Germinal center (tissue), 1 donor: ENCODE measurements at regions not wholly inside any gene's neighbourhood (a gene's known extent, or its start where the extent isn't known, plus 50 kb on each side); places are given as distances from the start of the nearest gene placed in this dataset.

Experiments used
- DNase-seq: peaks from one replicate; pipeline ENCODE4 v3.0.0; 2012; ENCODE audit warnings: mixed read lengths, low spot score

DNA sequence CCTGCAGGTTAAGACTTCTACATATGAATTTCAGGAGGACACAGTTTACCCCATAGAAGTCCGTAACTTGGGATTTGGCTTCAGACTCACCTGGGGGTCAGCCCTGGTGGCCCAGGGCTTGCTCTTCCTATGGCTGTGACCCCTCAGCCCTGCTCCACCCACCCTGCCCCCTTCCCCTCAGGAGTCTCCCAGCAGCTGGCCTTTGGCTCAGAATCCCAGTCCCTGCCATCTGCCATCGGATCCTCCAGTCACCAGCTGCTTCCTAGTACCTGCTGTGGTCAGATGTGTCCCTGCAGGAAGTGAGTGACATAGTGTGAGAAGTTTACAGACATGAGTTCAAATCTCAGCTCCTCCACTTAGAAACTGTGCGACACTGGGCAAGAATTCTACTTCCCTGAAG lies 332.6 kb downstream of the NPHP4 start:
- DNase-seq = no peak

DNA sequence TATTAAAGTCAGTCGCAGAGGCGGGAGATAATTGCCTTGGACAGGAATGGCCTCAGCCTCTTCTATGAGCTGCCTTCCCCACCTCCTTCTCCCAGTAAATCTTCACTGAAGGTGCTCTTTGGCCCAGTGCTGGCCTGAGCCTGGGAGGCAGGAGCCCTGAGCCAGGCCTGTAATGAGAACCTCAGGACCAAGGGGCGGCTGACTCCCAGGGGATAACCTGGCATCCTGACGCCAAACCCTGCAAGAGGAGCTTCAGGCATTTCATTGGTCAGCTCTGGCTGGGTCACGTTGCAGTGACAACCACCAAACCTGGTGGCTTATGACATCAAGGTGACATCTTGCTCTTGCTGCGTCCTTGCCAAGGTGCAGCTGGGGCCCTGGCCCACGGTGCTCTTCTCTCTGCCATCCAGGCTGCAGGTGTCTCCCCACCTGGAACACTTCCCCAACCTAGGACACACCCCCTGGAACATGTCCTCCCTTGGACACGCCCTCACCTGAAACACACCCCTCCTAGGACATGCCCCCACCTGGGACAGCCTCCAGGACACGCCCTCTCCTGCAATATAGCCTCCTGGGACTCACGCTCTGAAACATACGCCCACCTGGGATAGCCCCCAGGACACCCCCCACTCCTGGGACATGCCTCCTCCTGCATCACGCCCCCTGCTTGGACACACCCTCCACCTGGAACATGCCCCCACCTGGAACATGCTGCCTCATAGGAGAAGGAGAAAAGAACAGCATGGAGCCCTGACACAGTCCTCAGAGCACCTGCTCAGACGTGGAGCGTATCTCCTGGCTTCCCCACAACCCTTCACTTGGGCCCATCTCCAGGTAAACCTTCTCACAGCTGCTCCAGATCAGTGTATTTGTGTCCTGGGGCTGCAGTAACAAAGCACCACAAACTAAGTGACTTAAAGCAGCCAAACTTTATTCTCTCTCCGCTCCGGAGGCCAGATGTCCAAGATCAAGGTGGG lies 333.6 kb downstream of the NPHP4 start:
- no peak for DNase-seq

DNA sequence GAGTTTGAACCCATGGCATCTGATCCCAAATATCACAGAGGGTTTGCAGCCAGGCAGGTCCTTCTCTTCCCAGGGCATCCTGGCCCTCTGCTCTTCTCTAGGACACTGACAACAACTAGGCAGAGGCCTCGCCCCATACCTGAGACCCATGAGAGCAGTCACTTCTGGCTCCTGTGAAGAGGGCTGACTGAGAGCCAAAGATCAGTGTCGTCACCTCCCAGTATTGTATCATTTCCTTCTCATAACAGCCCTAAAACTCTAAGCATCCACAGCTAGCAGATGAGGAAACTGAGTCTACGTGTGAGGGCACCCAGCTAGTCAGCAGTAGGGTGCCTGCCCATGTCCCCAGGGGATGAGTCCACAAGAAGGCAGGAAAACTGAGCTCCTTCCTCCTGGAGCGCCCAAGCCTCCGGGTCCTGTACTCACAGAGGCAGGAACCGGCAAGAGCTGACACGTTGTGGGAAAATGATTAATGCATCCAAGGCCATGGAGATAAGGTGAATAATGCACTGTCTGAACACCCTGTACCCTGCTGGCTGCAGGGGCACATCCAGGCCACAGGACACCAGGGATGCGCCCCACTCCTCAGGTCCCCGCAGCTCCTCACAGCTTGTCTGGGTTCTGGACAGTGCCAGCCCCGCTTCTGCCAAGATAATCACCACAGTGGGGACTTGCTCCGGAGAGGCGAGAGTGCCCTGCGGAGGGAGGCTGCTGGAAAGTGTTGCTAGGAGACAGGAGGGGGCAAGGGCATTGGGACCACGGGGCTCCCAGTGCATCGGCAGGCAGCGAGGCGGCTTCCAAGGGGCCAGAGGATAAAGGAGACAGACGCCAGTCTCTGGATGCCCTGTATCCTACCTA lies 340.0 kb downstream of the NPHP4 start:
- DNase-seq = no peak

DNA sequence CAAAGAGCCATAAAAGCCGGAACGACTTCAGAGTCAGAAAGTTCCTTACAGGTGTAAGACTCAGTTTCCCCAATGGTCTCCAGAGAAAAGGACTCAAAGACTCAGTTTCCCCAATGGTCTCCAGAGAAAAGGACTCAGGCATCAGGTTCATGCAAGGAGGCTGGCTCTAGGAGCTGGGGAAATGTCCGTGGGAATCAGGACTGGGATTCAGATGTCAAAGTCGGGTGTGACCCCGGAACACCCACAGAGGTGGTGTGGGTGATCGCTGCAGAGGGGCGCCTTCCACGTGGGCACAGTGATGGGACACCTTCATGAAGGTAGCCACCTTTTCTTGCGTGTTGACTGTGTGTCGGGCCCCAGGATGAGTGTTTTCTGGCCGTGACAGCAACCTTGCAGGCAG lies 340.8 kb downstream of the NPHP4 start:
- DNase-seq = no peak

DNA sequence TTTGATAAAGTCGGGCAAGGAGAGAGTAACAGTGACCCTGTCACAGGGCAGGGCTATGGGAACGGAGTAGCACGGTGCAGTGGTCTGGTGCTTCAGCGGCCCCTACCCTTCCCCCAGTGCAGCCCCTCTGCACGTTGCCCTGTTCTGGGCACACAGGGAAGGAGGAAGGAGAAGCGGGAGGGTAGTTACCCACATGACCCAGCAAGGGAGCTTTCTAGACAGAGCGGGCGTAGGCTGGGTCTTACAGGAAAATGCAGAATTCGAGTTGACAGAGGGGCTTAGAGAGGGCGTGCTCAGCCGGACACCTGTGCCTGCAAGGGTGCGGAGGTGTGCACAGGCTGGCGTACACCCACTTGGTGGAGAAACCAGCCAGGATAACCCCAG lies 341.2 kb downstream of the NPHP4 start:
- DNase-seq = no peak

DNA sequence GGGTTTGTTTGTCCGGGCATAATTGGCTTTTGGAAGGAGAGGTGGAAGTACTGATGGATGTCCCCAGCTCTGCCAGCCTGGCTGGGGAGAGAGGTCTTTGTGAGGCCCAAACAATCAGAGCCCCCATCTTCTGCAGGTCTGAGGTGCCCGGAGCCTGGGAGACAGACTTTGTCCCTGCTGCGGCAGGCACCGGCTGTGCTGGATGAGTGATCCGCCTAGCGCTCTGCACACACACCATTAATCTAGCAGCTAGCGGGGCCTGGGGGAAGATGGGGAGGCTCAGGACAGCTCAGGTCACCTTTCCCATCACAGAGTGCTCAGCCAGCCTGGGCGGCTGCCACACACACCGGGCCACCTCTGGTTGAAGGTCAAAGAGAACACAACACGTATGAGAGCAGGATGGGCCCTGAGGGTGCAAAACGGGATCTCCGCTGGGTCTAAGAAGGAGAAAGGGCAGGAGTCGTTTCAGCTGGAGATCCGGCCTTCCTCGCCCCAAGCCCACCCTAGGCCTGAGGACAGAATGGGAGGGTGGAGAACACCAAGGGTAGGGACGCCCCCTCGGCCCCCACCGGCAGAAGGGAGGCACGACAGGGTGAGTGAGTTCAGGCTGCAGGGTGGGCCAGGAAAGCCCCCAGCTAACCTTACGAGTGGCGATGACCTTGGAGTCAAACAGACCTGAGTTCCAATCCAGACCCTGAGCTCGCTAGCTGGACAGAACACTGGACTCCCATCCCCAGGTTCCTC lies 341.8 kb downstream of the NPHP4 start:
- DNase-seq = no peak

DNA sequence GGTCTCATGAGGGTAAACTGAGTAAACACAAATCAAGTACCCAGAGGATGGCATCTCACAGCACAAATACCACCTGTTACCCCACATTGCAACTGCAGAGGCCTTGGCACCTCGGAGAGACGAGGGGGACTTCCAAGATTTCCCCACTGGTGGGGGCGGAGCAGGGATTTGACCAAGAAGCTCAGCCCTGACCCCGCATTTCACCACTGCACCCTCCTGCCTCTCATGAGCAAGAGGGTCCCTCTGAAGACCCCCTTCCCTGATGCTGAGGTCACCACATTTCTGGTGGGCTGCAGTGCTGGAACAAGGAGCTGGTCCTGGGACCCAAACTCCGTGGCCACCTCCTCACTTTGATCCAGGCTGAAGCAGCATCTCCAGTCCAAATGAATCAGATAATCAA lies 342.4 kb downstream of the NPHP4 start:
- DNase-seq = no peak

DNA sequence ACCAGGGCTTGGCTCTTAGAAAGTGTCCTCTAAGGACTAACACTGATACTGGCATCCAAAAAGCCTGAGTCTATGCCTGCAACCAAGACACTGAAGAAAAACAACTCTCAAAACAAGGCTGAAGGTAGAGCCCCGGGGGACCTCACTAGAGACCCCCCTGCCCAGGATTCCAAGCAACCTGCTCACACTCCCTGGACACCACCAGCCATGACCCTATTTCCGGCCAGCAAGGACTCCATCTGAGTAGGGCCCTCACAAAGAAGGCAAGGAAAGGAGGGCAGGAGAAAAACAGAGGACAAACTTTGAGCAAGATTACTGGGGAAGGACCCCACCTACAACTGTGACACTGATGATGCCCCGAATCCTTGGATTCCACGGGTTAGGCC lies 343.1 kb downstream of the NPHP4 start:
- no peak for DNase-seq

DNA sequence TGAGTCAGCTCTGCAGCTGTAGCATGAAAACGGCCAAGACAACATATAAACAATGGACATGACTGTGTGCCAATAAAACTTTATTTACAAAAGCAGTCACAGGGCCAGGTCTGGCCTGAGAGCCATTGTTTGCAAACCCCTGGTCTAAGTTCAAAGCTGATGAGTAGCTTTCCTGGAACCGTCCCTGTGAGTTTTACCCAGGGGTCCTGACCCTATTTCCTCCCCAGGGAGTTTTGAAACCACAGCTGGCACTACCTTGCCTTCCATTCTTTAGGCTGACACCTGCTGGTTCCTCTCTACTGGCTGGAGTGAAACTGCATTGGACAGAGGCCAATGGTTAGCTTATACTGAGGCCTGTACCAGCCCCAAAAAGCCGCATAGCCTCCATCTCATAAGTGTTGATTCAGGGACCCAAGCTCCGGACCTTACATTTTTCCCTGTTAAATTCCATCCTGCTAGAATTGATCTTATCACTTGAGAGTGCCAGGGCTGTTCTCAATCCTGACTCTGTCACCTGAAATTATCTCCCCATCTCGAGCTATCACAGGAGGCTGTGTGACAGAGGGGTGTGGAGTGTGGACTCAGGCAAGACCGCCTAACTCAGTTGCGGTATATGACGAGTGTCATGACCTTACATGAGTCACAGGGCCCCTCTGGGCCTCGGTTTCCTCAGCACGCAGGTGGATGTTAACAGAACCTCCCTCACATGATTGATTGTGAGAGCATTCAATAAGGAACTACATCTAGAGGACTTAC lies 343.6 kb downstream of the NPHP4 start:
- no peak for DNase-seq

DNA sequence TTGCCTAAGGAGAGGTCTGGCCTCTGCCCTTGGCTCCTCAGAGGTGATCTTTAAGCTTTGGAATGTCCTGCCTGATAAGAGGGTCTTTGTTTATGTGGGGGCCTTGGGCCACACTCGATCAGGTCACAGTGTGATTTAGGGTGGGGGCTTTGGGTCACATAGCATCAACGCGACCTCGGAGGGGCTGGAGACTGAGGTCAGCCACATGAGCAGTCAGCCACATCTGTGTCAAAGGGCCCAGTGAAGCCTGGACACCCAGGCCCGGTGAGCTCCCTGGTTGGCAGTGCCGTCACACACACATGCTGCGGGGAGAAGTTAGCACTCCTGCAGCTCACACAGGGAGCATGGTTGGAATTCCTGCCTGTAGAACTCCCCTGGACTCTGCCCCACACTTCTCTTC lies 345.0 kb downstream of the NPHP4 start:
- no peak for DNase-seq

DNA sequence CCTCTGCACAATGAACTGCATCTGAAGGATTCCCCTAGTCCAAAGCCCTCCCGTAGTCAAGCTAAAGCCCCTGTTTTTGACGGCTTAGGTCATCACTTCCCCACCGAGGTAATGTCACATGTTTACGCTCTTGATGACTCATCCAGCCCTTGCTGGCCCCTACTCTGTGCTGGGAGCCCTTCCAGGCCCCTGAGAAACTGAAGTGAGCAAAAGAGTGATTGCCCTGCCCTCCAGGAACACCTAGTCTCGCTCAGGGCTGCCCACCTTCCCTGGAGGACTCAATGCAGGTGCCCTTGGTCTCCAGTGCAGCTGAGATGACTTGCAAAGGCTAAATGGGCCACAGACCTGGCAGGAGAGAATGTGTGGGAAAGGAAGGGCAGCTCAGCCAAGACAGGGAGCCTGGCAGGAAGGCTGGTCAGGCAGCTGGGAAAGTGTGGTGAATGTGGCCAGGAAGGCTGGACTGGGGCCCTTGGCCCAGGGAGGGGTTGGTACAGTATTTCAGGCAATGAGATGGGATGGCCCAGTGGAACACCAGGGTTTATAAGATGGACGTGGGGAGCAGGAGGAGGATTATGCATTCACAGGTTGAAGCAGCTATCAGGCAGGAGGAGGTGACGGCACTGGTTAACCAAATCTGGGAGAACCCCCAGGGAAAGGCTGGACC lies 345.6 kb downstream of the NPHP4 start:
- DNase-seq = no peak

DNA sequence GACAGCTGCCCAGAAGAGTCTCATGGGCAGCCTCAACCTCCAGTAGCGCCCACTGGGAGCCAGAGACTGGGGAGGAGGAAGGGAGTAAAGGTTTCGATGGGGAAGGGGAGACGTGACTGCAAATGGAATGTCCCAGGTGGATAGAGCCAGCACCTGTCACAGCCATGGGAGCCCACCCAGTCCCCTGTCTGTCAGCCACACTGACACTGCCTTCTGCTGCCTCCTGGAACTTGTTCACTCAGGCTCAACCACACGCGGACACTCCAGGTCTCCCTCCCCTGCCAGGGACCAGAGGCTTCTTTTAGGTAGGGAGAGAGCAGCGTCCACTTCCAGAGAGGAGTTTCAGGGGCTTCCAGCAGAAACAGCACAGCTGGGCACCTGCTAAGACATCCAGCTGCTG lies 346.3 kb downstream of the NPHP4 start:
- DNase-seq = no peak

DNA sequence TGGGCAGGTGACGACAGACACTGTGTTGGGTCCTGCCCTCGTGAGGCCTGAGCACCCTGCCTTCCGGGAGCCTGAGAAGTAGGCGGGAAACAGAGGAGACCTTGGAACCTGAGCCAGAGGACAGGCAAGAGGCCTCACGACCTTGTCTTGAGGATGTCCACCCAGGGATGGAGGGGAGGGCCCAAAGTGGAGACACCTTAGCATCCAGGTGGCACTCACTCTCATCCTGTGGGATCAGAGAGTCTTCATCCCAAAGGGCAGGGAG lies 347.2 kb downstream of the NPHP4 start:
- DNase-seq = no peak

DNA sequence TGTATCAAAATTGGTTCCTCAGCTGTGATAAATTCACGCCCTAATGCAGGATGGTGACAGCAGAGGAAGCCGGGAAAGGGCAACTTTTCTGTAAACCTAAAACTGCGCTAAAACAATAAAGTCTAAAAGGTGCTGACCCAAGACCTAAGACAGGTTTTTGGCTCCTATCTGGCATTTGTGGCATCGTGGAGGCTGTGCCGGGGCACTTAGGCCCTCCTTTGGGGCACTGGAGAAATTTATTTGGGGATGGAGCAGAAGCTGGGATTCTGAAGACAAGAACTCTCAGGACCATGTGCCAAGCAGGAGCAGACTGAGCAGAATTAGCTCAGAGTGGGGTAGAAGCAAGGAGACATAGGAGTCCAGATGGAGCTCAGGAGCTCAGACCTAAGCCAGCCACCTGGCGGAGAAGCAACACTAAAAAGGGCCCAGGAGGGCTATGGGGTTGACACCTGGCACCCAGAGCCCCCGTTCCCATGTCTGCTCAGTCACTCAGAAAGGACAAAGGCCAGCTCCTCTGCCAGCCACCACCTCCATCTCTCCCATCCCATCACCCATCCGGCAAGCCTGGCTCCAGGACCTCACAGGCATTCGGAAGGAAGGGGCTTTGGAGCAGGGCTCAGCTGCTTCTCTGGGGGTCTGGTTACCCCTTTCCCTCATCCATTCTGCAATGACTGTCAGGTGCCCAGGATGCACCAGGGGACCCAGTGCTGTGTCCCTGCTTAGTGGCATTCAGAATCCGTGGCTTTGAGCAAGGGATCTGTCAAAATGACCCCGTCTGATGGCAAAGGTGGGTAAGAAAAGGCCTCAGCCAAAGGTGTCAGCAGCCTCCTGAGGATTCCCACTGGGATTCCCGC lies 347.7 kb downstream of the NPHP4 start:
- no peak for DNase-seq

DNA sequence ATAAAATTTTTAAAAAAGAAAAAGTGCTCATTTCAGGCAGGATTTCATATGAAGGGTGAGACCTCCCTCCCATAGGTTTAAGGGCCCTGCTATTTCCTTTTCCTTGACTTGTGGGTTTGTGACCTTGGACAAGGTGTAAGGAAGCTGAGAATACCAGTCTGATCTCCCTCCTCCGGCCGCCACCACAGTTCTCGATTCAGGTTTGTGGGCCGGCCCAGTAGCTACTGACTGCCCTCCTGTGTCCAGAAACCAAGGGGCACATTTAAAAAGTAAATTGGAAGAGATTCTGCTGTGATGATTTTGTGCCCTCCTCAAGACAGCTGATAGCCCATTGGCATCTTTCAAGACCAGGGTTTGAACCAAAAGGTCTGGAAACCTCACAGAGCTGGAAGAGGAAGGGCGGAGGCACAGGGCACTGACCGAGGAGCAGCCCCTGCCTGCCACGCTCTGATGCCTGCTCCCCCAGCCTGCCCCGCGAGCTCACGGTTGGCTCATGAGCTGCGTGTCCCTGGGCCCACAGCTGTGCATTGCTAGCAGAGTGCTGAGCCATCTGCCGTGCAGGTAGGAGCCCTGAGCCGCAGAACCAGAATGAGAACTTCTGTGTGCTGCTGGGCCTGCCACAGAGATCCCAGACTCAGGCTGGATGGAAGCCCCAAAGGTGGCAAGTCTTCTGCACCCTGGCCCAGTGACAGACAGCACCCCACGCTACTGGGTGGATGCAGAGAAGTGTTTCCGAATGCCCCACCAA lies 348.7 kb downstream of the NPHP4 start:
- no peak for DNase-seq

DNA sequence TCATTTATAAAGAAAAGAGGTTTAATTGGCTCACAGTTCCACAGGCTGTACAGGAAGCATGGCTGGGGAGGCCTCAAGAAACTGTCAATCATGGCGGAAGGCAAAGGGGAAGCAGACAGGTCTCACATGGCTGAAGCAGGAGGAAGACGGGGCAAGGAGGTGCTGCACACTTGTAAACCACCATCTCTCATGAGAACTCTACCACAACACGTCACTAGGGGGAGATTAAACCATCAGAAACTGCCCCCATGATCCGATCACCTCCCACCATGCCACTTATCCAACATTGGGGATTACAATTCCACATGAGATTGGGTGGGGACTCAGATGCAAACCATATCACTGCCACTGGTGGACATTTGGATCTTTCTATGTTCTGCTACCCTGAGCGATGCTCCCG lies 351.4 kb downstream of the NPHP4 start:
- no peak for DNase-seq

DNA sequence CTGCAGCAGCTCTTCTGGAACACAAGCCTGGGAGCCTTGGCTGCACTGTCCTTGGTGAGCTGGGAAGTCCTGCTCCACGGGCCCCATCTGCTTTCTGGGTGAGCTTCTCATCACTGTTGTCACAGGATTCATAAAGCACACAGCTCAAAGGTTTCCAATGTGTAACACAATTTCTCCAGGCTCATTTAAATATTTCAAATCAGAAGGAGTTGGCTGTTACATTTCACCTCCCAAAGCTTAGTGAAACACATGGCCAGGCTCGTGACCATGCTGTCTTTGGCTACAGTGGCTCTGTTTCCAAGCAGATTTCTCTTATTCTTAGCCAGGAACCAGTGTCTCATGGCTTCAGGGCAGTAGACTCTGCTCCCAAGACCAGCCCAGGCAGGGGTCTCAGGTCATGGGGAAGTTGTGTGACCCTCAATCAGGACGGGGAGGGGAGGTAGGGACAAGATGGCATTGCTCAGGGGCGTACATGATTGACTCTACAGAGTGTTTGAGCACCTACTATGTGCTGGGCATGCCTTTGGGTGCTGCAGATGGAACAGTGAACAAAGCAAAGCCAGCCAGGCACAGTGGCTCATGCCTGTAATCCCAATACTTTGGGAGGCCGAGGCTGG lies 353.0 kb downstream of the NPHP4 start:
- DNase-seq = no peak

DNA sequence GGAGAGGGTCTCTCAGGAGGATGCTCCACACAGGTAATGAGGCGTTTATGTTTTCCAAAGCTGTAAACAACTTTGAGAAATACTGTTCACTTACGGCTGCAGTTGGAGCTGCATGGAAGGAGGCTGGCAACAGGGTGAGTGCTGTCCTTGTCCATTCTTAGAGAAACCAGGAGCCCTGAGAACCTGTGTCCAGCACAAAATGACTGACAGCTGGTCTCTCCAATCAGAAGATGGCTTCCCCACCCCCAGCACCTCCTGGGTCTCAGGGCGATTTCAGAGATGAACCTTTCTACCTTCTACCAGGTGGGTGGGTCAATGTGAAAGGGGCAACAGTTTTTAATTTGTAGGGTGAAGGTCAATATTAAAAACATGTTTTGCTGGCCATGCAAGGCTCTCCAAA lies 353.6 kb downstream of the NPHP4 start:
- DNase-seq = no peak

DNA sequence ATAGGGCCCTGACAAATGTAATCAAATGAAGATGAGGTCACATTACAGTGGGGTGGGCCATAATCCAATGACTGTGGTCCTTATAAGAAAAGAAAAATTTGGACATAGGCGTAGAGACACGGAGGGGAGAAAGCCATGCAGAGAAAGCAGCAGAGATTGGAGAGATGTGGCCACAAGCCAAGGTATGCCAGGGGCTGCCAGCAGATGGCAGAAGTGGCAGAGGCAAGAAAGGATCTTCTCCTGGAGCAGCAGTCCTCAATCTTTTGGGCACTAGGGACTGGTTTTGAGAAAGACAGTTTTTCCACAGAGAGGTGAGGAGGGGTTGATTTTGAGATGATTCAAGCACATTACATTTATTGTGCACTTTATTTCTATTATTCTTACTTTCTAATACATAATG lies 355.1 kb downstream of the NPHP4 start:
- no peak for DNase-seq
